Keratinocyte (primary cell): ENCODE measurements at regions not wholly inside any gene's neighbourhood (a gene's known extent, or its start where the extent isn't known, plus 50 kb on each side); places are given as distances from the start of the nearest gene placed in this dataset.

ENCODE experiments used
- DNase-seq: peaks from one replicate; pipeline ENCODE4 v3.0.0-alpha.2; 2011; ENCODE audit warnings: low read depth, missing footprints, low spot score
- FAIRE-seq: peaks from 2 replicates; lab custom pipeline; 2011; peaks lifted over from hg19 to GRCh38; lab: Jason Lieb, UNC
- H2AFZ ChIP-seq: 2 replicates; pipeline ENCODE4 v1.6.0; 2012; ENCODE audit warnings: low read length, control low read depth, inconsistent platforms; ENCODE audit not compliant: control insufficient read depth
- H3K27ac ChIP-seq: 2 replicates; pipeline ENCODE4 v1.5.1; 2011; ENCODE audit warnings: low read length; ENCODE audit not compliant: control insufficient read depth, insufficient read depth
- H3K27me3 ChIP-seq: 3 replicates; pipeline ENCODE4 v1.6.0; 2011; ENCODE audit warnings: low read length; ENCODE audit not compliant: control insufficient read depth, insufficient read depth; ENCODE audit errors: extremely low read depth
- H3K36me3 ChIP-seq, 2 experiments: 2 replicates in 1 of 2; 3 replicates in 1 of 2; pipeline ENCODE4 v1.5.1; 2011; ENCODE audit warnings: low read length in 2 of 2, mild to moderate bottlenecking in 1 of 2; ENCODE audit not compliant: control insufficient read depth in 2 of 2, insufficient read depth in 2 of 2; ENCODE audit errors: extremely low read depth in 1 of 2
- H3K4me1 ChIP-seq: 3 replicates; pipeline ENCODE4 v1.5.1; 2011; ENCODE audit warnings: low read length; ENCODE audit not compliant: control insufficient read depth, insufficient read depth; ENCODE audit errors: extremely low read depth
- H3K4me2 ChIP-seq: 3 replicates; pipeline ENCODE4 v1.6.0; 2011; ENCODE audit warnings: low read depth, low read length; ENCODE audit not compliant: control insufficient read depth, insufficient read depth; ENCODE audit errors: extremely low read depth
- H3K4me3 ChIP-seq, 3 experiments: fragments of 200-600 bp in 1 of 3; sonication (generic) in 1 of 3; 2 replicates in 2 of 3; 3 replicates in 1 of 3; pipeline ENCODE4 v1.5.1; 2011 to 2016; ENCODE audit warnings: low read length in 3 of 3, mild to moderate bottlenecking in 3 of 3, control low read depth in 2 of 3, inconsistent platforms in 1 of 3, low read depth in 1 of 3, mixed read lengths in 1 of 3, mixed run types in 1 of 3, moderate library complexity in 1 of 3; ENCODE audit not compliant: control insufficient read depth in 2 of 3, insufficient read depth in 2 of 3; ENCODE audit errors: extremely low read depth in 1 of 3
- H3K79me2 ChIP-seq: 2 replicates; pipeline ENCODE4 v1.6.0; 2012; ENCODE audit warnings: low read length; ENCODE audit not compliant: control insufficient read depth, insufficient read depth
- H3K9ac ChIP-seq: 3 replicates; pipeline ENCODE4 v1.6.0; 2011; ENCODE audit warnings: low read length; ENCODE audit not compliant: control insufficient read depth, insufficient read depth; ENCODE audit errors: extremely low read depth
- H3K9me1 ChIP-seq: 3 replicates; pipeline ENCODE4 v1.6.0; 2011; ENCODE audit warnings: low read length; ENCODE audit not compliant: control insufficient read depth, insufficient read depth; ENCODE audit errors: extremely low read depth
- H3K9me3 ChIP-seq: 2 replicates; pipeline ENCODE4 v1.5.1; 2012; ENCODE audit warnings: low read depth, low read length; ENCODE audit not compliant: control insufficient read depth
- H4K20me1 ChIP-seq: 3 replicates; pipeline ENCODE4 v1.6.0; 2011; ENCODE audit warnings: low read length; ENCODE audit not compliant: control insufficient read depth, insufficient read depth; ENCODE audit errors: extremely low read depth
- EZH2 ChIP-seq: IDR thresholded peaks from one replicate; pipeline ENCODE4 v1.6.1; 2012; ENCODE audit warnings: inconsistent platforms, mild to moderate bottlenecking, low read length, moderate library complexity
- dilution Hi-C: fragments of 300-500 bp; cut with MboI; formaldehyde crosslinking; loops from one replicate; pipeline ENCODE4 v1.7.0; 2020; ENCODE audit warnings: low sequenced_read_pairs; ENCODE audit not compliant: extremely low pct_ligation_motif_present
- TF ChIP-seq, protein P1 (sequence below), 3 experiments: IDR thresholded peaks in 1 of 3; conservative IDR thresholded peaks in 1 of 3; optimal IDR thresholded peaks in 1 of 3; 2 replicates in 2 of 3; 3 replicates in 1 of 3; pipeline versions ENCODE3 to v1.5.1; 2011; ENCODE audit warnings: low read length in 3 of 3, mild to moderate bottlenecking in 3 of 3, moderate library complexity in 2 of 3, control low read depth in 1 of 3, inconsistent platforms in 1 of 3; ENCODE audit not compliant: insufficient read depth in 2 of 3; ENCODE audit errors: extremely low read depth in 1 of 3

DNA sequence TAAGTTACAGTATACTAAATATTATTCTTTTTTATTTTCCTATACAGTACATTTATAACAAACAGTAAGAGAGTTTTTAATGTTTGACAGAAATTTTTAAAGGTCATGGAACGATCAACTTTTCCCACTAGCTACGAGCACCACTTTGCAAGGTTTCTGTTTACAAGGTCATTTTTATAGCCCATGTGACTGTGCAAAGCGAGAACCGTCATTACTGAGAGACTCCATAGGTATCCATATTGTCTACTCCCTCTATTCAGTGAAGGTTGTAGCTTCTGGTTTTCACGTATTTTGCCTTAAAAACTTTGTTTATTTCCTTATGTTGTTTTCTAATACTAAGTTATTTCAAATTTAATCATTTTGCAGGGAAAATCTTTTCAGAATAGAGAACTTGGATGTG lies 186.3 kb upstream of the RGMB start:
- no peak overlapping the region for H3K4me2 ChIP-seq
- H3K9me3 ChIP-seq = no peaks in the 10 kb centered on the region
- no peak overlapping the region for H3K9ac ChIP-seq
- no peak for DNase-seq
- H3K27me3 ChIP-seq = no peaks in the 10 kb centered on the region
- H2AFZ ChIP-seq = no peak overlapping the region
- H3K4me3 ChIP-seq = no peak overlapping the region
- H3K36me3 ChIP-seq = no peaks in the 10 kb centered on the region
- no peaks in the 10 kb centered on the region for H3K4me1 ChIP-seq
- TF ChIP-seq EZH2 = no peak
- TF ChIP-seq, protein P1, sequence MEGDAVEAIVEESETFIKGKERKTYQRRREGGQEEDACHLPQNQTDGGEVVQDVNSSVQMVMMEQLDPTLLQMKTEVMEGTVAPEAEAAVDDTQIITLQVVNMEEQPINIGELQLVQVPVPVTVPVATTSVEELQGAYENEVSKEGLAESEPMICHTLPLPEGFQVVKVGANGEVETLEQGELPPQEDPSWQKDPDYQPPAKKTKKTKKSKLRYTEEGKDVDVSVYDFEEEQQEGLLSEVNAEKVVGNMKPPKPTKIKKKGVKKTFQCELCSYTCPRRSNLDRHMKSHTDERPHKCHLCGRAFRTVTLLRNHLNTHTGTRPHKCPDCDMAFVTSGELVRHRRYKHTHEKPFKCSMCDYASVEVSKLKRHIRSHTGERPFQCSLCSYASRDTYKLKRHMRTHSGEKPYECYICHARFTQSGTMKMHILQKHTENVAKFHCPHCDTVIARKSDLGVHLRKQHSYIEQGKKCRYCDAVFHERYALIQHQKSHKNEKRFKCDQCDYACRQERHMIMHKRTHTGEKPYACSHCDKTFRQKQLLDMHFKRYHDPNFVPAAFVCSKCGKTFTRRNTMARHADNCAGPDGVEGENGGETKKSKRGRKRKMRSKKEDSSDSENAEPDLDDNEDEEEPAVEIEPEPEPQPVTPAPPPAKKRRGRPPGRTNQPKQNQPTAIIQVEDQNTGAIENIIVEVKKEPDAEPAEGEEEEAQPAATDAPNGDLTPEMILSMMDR (optimal IDR thresholded peaks at IDR 0.05 in 1 of 3, IDR thresholded peaks at IDR 0.05 in 1 of 3, conservative IDR thresholded peaks at IDR 0.05 in 1 of 3; ENCODE audit: extremely low read depth in 1 of 3, insufficient read depth in 2 of 3, low read length in 3 of 3) = no peak
- no peaks in the 10 kb centered on the region for H3K9me1 ChIP-seq
- H4K20me1 ChIP-seq = no peaks in the 10 kb centered on the region
- FAIRE-seq = no peak
- dilution Hi-C loops = no loop called here
- H3K27ac ChIP-seq = no peak overlapping the region
- no peaks in the 10 kb centered on the region for H3K79me2 ChIP-seq

DNA sequence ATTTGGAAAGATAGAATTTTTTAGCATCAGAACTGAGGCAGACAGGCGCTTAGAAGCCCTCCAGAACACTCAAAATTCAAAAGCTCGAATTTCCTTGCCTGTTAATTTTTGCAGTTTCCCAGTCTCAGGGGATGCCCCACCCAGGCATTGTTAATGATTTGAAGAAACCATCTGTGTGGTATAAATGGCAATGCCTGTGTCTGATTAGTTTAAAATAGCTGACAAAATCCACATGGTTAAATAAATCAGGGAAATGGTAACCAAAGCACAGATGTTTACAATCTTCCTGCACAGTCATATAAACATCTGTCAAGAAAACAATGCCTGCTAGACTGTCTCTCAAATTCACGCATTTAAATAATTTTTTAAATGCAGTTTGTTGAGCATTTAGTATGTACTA lies 185.2 kb upstream of the RGMB start:
- FAIRE-seq (no peak), DNase-seq (no peak)
- Histone ChIP-seq H3K79me2 (no peaks in the 10 kb centered on the region), H3K36me3 (no peaks in the 10 kb centered on the region), H3K27me3 (no peaks in the 10 kb centered on the region), H4K20me1 (no peaks in the 10 kb centered on the region), H3K27ac (no peak overlapping the region), H3K9me1 (no peaks in the 10 kb centered on the region), H3K4me1 (no peaks in the 10 kb centered on the region), H2AFZ (no peak overlapping the region), H3K4me3 (no peak overlapping the region), H3K4me2 (no peak overlapping the region), H3K9ac (no peak overlapping the region), H3K9me3 (no peaks in the 10 kb centered on the region)
- TF ChIP-seq, protein P1 (optimal IDR thresholded peaks at IDR 0.05 in 1 of 3, IDR thresholded peaks at IDR 0.05 in 1 of 3, conservative IDR thresholded peaks at IDR 0.05 in 1 of 3; ENCODE audit: extremely low read depth in 1 of 3, insufficient read depth in 2 of 3, low read length in 3 of 3) = no peak
- TF ChIP-seq EZH2 = no peak
- dilution Hi-C loops = no loop called here
